SK-N-SH treated with all-trans-retinoic acid at 6 μM for 48 hours (cell line): ENCODE measurements at regions not wholly inside any gene's neighbourhood (a gene's known extent, or its start where the extent isn't known, plus 50 kb on each side); places are given as distances from the start of the nearest gene placed in this dataset.

Experiments
- ATAC-seq: fragments of 200-7000 bp; cut with Tn5 transposase; 3 replicates; pipeline ENCODE4 v1.9.1; 2020; ENCODE audit warnings: mild to moderate bottlenecking, moderate library complexity
- ARNTL ChIP-seq: fragments of 450-650 bp; formaldehyde crosslinking; IDR thresholded peaks from 2 replicates; pipeline ENCODE4 v1.5.0; 2020; ENCODE audit warnings: low read depth, mild to moderate bottlenecking, moderate library complexity, borderline replicate concordance
- CSDC2 ChIP-seq: fragments of 250-450 bp; sonication (Bioruptor Pico); IDR thresholded peaks from 2 replicates; pipeline ENCODE4 v1.5.0; 2020; ENCODE audit warnings: mild to moderate bottlenecking, moderate library complexity
- ESRRG ChIP-seq: fragments of 250-450 bp; sonication (Bioruptor Pico); IDR thresholded peaks from 2 replicates; pipeline ENCODE4 v1.6.1; 2021; ENCODE audit warnings: mild to moderate bottlenecking
- GLIS3 ChIP-seq: fragments of 250-450 bp; sonication (Bioruptor Pico); IDR thresholded peaks from 2 replicates; pipeline ENCODE4 v1.5.0; 2020; ENCODE audit warnings: mild to moderate bottlenecking, moderate library complexity
- ISL1 ChIP-seq: fragments of 250-450 bp; sonication (Bioruptor Pico); IDR thresholded peaks from 2 replicates; pipeline ENCODE4 v2.1.2; 2022; ENCODE audit warnings: mild to moderate bottlenecking, moderate library complexity
- OSR1 ChIP-seq: fragments of 250-450 bp; sonication (Bioruptor Pico); IDR thresholded peaks from 2 replicates; pipeline ENCODE4 v1.8.0; 2022; ENCODE audit warnings: moderate library complexity, mild to moderate bottlenecking, inconsistent platforms
- PPARA ChIP-seq: fragments of 250-450 bp; sonication (Bioruptor Pico); IDR thresholded peaks from 2 replicates; pipeline ENCODE4 v1.5.0; 2020; ENCODE audit warnings: mild to moderate bottlenecking, borderline replicate concordance
- RARB ChIP-seq: fragments of 250-450 bp; sonication (Bioruptor Pico); IDR thresholded peaks from 2 replicates; pipeline ENCODE4 v1.8.0; 2021; ENCODE audit warnings: mild to moderate bottlenecking, moderate library complexity
- SNAI2 ChIP-seq: fragments of 250-450 bp; sonication (Bioruptor Pico); IDR thresholded peaks from 2 replicates; pipeline ENCODE4 v1.5.0; 2020; ENCODE audit warnings: mild to moderate bottlenecking, moderate library complexity
- TCF4 ChIP-seq: fragments of 250-450 bp; sonication (Bioruptor Pico); IDR thresholded peaks from 2 replicates; pipeline ENCODE4 v1.8.0; 2021; ENCODE audit warnings: mild to moderate bottlenecking, moderate library complexity, borderline replicate concordance
- ZC3H10 ChIP-seq: fragments of 250-450 bp; sonication (Bioruptor Pico); IDR thresholded peaks from 2 replicates; pipeline ENCODE4 v1.5.1; 2021; ENCODE audit warnings: mild to moderate bottlenecking, moderate library complexity
- ZFP3 ChIP-seq: fragments of 250-450 bp; sonication (Bioruptor Pico); IDR thresholded peaks from 2 replicates; pipeline ENCODE4 v1.5.0; 2020; ENCODE audit warnings: mild to moderate bottlenecking, moderate library complexity
- ZFP30 ChIP-seq: fragments of 450-650 bp; formaldehyde crosslinking; IDR thresholded peaks from 2 replicates; pipeline ENCODE4 v1.5.0; 2022; ENCODE audit warnings: mild to moderate bottlenecking, moderate library complexity
- ZNF565 ChIP-seq: fragments of 450-650 bp; formaldehyde crosslinking; conservative IDR thresholded peaks from 2 replicates; pipeline ENCODE4 v1.5.0; 2020; ENCODE audit warnings: low read depth, mild to moderate bottlenecking, moderate library complexity
- ZNF70 ChIP-seq: fragments of 450-650 bp; formaldehyde crosslinking; IDR thresholded peaks from 2 replicates; pipeline ENCODE4 v1.5.0; 2020; ENCODE audit warnings: mild to moderate bottlenecking, moderate library complexity
- ZNF8 ChIP-seq: fragments of 450-650 bp; formaldehyde crosslinking; IDR thresholded peaks from 2 replicates; pipeline ENCODE4 v1.5.0; 2020; ENCODE audit warnings: mild to moderate bottlenecking, moderate library complexity
- TF ChIP-seq, protein P1 (sequence below): fragments of 250-450 bp; sonication (Bioruptor Pico); IDR thresholded peaks from 2 replicates; pipeline ENCODE4 v1.5.0; 2020; ENCODE audit warnings: mild to moderate bottlenecking, moderate library complexity
- TF ChIP-seq, protein P2 (sequence below): fragments of 250-450 bp; sonication (Bioruptor Pico); IDR thresholded peaks from 2 replicates; pipeline ENCODE4 v1.8.0; 2021; ENCODE audit warnings: low read depth, mild to moderate bottlenecking, moderate library complexity, borderline replicate concordance
- TF ChIP-seq, protein P3 (sequence below): fragments of 250-450 bp; sonication (Bioruptor Pico); IDR thresholded peaks from 2 replicates; pipeline ENCODE4 v1.8.0; 2020; ENCODE audit warnings: mild to moderate bottlenecking, moderate library complexity, borderline replicate concordance
- TF ChIP-seq, protein P4 (sequence below): fragments of 250-450 bp; sonication (Bioruptor Pico); IDR thresholded peaks from 2 replicates; pipeline ENCODE4 v1.5.1; 2020; ENCODE audit warnings: low read depth, mild to moderate bottlenecking, moderate library complexity
- TF ChIP-seq, protein P5 (sequence below): fragments of 250-450 bp; sonication (Bioruptor Pico); IDR thresholded peaks from 2 replicates; pipeline ENCODE4 v1.5.1; 2021; ENCODE audit warnings: mild to moderate bottlenecking, moderate library complexity

DNA sequence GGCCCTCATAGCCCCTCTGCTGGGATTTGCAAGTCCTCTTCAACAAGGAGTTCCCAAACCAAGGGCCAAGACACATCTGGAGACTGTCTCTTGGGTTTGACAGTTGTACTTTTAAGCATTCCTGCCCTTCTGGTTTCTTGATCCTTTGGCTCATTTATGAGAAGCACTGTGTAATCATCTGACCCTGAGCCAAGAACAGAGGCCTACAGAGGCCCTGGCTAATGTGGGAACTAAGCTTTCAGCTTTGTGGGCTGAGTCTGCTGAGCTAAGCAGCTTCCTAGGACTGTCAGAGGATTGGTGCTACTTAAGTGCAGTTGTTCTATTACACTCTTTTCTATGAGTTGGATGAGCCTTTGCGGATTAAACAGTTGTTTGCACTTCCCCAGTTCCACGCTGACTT is 178.3 kb downstream of the KBTBD8 start:
- no peak for ATAC-seq
- TF ChIP-seq CSDC2 (CRISPR knock-in tag) (no peak), ZC3H10 (CRISPR knock-in tag) (no peak), ESRRG (no peak), TCF4 (CRISPR knock-in tag) (no peak), ISL1 (CRISPR knock-in tag) (no peak), PPARA (CRISPR knock-in tag) (no peak), ZNF8 (CRISPR knock-in tag) (no peak), RARB (CRISPR knock-in tag) (no peak), ZFP30 (CRISPR knock-in tag) (no peak), ZNF70 (CRISPR knock-in tag) (no peak), ZFP3 (CRISPR knock-in tag) (no peak), ARNTL (no peak)
- TF ChIP-seq, protein P1, sequence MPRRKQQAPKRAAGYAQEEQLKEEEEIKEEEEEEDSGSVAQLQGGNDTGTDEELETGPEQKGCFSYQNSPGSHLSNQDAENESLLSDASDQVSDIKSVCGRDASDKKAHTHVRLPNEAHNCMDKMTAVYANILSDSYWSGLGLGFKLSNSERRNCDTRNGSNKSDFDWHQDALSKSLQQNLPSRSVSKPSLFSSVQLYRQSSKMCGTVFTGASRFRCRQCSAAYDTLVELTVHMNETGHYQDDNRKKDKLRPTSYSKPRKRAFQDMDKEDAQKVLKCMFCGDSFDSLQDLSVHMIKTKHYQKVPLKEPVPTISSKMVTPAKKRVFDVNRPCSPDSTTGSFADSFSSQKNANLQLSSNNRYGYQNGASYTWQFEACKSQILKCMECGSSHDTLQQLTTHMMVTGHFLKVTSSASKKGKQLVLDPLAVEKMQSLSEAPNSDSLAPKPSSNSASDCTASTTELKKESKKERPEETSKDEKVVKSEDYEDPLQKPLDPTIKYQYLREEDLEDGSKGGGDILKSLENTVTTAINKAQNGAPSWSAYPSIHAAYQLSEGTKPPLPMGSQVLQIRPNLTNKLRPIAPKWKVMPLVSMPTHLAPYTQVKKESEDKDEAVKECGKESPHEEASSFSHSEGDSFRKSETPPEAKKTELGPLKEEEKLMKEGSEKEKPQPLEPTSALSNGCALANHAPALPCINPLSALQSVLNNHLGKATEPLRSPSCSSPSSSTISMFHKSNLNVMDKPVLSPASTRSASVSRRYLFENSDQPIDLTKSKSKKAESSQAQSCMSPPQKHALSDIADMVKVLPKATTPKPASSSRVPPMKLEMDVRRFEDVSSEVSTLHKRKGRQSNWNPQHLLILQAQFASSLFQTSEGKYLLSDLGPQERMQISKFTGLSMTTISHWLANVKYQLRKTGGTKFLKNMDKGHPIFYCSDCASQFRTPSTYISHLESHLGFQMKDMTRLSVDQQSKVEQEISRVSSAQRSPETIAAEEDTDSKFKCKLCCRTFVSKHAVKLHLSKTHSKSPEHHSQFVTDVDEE (CRISPR knock-in tag): no peak
- TF ChIP-seq, protein P2, sequence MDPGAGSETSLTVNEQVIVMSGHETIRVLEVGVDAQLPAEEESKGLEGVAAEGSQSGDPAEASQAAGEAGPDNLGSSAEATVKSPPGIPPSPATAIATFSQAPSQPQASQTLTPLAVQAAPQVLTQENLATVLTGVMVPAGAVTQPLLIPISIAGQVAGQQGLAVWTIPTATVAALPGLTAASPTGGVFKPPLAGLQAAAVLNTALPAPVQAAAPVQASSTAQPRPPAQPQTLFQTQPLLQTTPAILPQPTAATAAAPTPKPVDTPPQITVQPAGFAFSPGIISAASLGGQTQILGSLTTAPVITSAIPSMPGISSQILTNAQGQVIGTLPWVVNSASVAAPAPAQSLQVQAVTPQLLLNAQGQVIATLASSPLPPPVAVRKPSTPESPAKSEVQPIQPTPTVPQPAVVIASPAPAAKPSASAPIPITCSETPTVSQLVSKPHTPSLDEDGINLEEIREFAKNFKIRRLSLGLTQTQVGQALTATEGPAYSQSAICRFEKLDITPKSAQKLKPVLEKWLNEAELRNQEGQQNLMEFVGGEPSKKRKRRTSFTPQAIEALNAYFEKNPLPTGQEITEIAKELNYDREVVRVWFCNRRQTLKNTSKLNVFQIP (CRISPR knock-in tag): no peak

DNA sequence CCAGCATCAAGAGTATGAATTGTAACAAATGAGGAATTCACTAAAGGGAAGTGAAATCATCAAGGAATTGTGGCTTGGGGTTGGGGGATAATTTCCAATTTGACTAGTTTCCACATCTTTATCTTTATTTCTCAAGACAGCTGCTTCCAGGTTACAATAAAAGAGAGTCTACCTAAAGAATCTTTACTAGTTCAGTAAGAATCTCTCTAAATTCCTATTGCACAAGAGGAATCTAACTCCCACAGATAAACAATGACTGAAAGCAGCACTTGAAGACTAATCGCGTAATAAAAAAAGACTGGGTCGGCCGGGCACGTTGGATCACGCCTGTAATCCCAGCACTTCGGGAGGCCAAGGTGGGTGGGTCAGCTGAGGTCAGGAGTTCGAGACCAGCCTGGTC is 194.4 kb downstream of the KBTBD8 start:
- no peak for TF ChIP-seq RARB (CRISPR knock-in tag)
- TF ChIP-seq, protein P1 (CRISPR knock-in tag): no peak
- TF ChIP-seq ZNF8 (CRISPR knock-in tag): no peak
- no peak for TF ChIP-seq ZFP3 (CRISPR knock-in tag)
- TF ChIP-seq ZNF565: no peak
- no peak for TF ChIP-seq GLIS3 (CRISPR knock-in tag)
- TF ChIP-seq ZFP30 (CRISPR knock-in tag): no peak
- TF ChIP-seq, protein P2 (CRISPR knock-in tag): no peak
- TF ChIP-seq SNAI2 (CRISPR knock-in tag): no peak
- no peak for TF ChIP-seq ISL1 (CRISPR knock-in tag)
- no peak for TF ChIP-seq OSR1
- no peak for TF ChIP-seq ESRRG
- TF ChIP-seq, all 23 proteins: peak for 0
- ATAC-seq: no peak

DNA sequence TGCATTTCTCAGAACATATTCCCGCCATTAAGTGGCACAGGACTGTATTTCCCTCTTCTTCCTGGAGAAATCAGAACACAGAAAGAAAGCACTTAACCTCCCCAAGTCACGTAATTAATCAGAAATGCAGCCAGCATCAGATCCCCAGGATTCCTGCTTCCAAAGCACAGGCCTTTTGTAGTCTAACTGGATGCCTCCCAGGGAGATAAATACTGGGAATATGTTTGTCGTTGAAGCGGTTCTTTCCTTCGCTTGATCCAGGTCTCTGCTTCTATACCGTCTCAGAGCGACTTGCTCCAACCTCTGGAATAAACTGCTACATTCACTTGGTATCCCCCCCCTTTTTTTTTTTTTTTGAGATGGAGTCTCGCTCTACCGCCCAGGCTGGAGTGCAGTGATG is 198.6 kb downstream of the KBTBD8 start:
- ATAC-seq: no peak
- TF ChIP-seq TCF4 (CRISPR knock-in tag) (no peak), RARB (CRISPR knock-in tag) (no peak), CSDC2 (CRISPR knock-in tag) (no peak), ESRRG (no peak), ZNF565 (no peak), ARNTL (no peak), ZC3H10 (CRISPR knock-in tag) (no peak), ZFP3 (CRISPR knock-in tag) (no peak)
- TF ChIP-seq, protein P2 (CRISPR knock-in tag): no peak
- TF ChIP-seq, protein P3, sequence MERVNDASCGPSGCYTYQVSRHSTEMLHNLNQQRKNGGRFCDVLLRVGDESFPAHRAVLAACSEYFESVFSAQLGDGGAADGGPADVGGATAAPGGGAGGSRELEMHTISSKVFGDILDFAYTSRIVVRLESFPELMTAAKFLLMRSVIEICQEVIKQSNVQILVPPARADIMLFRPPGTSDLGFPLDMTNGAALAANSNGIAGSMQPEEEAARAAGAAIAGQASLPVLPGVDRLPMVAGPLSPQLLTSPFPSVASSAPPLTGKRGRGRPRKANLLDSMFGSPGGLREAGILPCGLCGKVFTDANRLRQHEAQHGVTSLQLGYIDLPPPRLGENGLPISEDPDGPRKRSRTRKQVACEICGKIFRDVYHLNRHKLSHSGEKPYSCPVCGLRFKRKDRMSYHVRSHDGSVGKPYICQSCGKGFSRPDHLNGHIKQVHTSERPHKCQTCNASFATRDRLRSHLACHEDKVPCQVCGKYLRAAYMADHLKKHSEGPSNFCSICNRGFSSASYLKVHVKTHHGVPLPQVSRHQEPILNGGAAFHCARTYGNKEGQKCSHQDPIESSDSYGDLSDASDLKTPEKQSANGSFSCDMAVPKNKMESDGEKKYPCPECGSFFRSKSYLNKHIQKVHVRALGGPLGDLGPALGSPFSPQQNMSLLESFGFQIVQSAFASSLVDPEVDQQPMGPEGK: no peak
- TF ChIP-seq, protein P4, sequence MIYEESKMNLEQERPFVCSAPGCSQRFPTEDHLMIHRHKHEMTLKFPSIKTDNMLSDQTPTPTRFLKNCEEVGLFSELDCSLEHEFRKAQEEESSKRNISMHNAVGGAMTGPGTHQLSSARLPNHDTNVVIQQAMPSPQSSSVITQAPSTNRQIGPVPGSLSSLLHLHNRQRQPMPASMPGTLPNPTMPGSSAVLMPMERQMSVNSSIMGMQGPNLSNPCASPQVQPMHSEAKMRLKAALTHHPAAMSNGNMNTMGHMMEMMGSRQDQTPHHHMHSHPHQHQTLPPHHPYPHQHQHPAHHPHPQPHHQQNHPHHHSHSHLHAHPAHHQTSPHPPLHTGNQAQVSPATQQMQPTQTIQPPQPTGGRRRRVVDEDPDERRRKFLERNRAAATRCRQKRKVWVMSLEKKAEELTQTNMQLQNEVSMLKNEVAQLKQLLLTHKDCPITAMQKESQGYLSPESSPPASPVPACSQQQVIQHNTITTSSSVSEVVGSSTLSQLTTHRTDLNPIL (CRISPR knock-in tag): no peak
- TF ChIP-seq, protein P5, sequence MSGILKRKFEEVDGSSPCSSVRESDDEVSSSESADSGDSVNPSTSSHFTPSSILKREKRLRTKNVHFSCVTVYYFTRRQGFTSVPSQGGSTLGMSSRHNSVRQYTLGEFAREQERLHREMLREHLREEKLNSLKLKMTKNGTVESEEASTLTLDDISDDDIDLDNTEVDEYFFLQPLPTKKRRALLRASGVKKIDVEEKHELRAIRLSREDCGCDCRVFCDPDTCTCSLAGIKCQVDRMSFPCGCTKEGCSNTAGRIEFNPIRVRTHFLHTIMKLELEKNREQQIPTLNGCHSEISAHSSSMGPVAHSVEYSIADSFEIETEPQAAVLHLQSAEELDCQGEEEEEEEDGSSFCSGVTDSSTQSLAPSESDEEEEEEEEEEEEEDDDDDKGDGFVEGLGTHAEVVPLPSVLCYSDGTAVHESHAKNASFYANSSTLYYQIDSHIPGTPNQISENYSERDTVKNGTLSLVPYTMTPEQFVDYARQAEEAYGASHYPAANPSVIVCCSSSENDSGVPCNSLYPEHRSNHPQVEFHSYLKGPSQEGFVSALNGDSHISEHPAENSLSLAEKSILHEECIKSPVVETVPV: no peak
